AG09309 (cell line): ENCODE measurements at regions not wholly inside any gene's neighbourhood (a gene's known extent, or its start where the extent isn't known, plus 50 kb on each side); places are given as distances from the start of the nearest gene placed in this dataset.

Experiments used
- DNase-seq: peaks from one replicate; pipeline ENCODE4 v3.0.0-alpha.2; 2010; ENCODE audit warnings: low read depth
- H3K4me3 ChIP-seq: 2 replicates; pipeline ENCODE4 v1.5.1; 2011; ENCODE audit warnings: mild to moderate bottlenecking, low read depth, low read length, moderate library complexity; ENCODE audit not compliant: control insufficient read depth
- TF ChIP-seq, protein P1 (sequence below): IDR thresholded peaks from 2 replicates; pipeline ENCODE4 v1.5.1; 2011; ENCODE audit warnings: mild to moderate bottlenecking, low read depth, low read length, inconsistent platforms; ENCODE audit not compliant: insufficient read depth, control insufficient read depth; ENCODE audit errors: missing control alignments

DNA sequence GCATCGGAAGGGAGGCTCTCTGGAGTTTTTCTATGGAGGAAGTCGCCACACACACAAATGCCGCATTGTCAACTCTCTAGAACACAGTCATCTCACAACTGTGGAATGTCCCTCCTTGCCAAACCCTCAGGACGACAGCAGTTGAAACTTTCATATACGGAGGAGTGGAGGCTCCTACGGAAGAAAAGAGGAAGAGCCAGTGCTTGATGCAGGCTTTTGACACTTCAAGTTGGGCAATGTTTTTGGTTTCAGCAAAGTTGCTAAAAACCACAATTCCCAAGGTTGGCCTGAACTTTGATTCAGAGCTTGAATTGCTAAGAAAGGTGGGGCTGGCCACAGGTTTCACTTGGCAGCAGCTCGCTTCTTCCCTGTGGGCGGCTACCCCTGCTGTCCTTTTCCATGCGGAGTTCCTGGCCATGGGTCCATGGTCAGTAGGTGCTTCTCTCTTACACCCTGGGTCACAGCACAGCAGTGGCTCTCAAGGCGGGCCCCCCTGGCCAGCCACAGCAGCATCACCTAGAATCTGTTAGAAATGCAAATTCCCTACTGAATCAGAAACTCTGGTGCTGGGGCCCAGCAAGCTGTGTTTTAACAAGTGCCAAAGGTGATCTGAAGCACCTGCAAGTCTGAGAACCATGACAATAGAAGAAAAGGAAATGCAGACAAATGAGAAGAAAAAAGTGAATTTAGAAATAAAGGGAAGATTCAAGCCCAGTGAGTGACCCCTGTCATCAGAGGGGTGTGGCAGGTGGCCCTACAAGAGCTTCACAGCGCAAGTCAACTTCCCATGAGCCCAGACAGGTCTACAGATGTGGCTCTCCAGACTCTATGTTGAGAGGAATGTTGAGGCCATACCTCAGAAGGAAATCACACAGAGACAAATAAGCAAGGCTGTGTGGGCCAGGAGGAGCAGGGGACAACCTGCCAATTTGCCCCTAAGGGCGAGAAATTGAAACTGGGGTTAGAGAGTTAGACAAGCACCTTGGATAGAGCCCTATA, 856.4 kb downstream of the RNF144A start:
- TF ChIP-seq, protein P1, sequence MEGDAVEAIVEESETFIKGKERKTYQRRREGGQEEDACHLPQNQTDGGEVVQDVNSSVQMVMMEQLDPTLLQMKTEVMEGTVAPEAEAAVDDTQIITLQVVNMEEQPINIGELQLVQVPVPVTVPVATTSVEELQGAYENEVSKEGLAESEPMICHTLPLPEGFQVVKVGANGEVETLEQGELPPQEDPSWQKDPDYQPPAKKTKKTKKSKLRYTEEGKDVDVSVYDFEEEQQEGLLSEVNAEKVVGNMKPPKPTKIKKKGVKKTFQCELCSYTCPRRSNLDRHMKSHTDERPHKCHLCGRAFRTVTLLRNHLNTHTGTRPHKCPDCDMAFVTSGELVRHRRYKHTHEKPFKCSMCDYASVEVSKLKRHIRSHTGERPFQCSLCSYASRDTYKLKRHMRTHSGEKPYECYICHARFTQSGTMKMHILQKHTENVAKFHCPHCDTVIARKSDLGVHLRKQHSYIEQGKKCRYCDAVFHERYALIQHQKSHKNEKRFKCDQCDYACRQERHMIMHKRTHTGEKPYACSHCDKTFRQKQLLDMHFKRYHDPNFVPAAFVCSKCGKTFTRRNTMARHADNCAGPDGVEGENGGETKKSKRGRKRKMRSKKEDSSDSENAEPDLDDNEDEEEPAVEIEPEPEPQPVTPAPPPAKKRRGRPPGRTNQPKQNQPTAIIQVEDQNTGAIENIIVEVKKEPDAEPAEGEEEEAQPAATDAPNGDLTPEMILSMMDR: no peak
- DNase-seq: no peak
- no peak overlapping the region for H3K4me3 ChIP-seq

DNA sequence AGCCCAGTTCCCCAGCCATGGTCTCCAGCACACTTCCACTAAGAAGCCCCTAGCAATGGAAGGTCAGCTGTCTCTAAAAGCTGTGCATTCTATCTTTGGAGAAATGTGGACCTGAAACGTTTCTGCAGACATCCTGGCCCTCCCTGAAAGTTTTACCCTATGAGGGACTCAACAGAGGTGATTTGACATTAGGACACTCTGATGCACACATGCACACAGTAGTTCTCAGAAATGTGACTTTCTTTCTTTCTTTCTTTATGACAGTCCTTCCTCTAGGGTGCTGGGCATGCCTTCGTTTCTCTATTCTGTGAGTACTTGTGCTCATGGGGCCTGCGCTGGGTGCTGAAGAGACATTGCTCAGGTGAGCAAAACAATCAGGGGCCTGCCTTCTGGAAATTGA, 857.3 kb downstream of the RNF144A start:
- DNase-seq: no peak
- TF ChIP-seq, protein P1: no peak
- no peak overlapping the region for H3K4me3 ChIP-seq

DNA sequence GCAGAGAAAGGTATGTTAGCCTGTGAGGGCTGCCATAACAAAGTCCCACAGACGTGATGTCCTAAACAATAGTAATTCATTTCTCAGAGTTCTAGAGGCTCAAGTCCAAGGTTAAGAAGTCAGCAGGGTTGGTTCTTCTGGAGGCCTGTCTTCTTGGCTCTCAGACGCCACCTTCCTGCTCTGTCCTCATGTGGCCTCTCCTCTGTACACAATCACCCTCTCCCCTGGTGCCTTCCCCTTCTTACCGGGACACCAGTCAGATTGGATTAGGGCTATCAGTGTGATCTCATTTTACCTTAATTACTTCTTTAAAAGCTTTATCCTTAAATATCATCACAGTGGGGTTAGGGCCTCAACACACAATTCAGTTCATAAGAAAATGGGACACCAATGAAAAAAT, 860.5 kb downstream of the RNF144A start:
- H3K4me3 ChIP-seq: no peak overlapping the region
- no peak for DNase-seq
- TF ChIP-seq, protein P1: no peak

DNA sequence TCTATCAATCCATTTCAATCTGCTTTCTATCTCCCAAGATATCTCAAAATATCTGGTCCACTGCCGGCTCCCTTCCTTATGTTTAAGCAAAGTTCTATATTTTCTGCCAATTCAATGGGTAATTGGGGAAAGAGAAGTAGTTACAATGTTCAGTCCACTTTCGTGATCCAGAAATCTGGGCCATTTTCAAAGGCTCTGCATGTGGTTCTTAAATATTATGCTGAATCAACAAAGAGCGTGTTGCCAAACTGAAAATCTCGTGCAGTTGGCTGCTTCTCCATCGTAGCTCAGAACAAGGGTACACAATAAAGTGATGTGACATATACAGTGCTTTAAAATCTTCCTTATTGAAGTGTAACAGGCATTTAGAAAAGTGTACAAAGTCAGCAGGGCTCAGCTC, 863.1 kb downstream of the RNF144A start:
- TF ChIP-seq, protein P1: no peak
- no peak overlapping the region for H3K4me3 ChIP-seq
- DNase-seq: no peak

DNA sequence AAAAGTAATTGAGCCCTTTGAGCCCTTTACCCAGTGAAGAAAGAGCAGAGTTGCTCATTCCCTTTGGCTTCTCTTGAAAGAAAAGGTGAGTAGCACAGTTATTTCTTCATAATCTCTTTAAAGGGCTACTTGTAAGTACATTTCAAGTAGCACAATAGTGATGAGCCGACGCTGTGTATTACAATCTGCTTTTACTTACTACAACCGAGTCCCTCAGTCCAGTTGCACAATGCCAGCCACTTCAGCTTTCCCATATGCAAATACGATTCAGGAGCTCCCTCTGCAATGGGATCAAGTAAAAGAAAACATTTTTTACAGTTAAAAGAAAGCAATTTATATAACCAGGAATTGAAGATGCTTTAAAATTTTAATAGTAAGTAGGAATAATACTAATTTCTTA, 868.5 kb downstream of the RNF144A start:
- no peak overlapping the region for H3K4me3 ChIP-seq
- DNase-seq: no peak
- TF ChIP-seq, protein P1: no peak

DNA sequence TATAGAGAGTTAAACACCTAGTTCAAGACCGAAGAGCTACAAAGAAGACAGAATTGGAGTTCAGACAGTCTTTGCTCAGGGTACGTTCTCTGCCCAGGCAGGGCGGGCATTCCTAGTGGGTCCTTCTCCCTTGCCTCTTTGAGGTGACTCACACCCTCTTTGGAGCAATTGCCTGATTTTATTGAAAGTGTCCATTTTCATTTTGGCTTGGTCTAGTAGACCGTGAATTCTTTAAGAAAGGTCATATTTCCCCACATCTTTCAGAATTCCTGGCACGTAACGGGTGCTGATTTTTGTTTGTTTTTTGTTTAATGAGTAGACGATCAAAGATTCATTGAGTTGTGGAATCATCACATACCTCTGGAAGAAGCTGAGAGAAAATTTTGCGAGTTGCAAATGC, 871.5 kb downstream of the RNF144A start:
- H3K4me3 ChIP-seq: no peak overlapping the region

More for the DNA sequence above, 871.5 kb downstream of the RNF144A start:
- DNase-seq: no peak
- TF ChIP-seq, protein P1: no peak
